ENCODE measurements at regions not wholly inside any gene's neighbourhood (a gene's known extent, or its start where the extent isn't known, plus 50 kb on each side); places are given as distances from the start of the nearest gene placed in this dataset.
A peak's percentile ranks its signal among the peaks of the same experiment; 100 is the strongest.
"Not testable (repeated sequence)": the region's sequence is repeated elsewhere in the genome, so short reads cannot be mapped to it uniquely, and the experiment has no call there.

- DNase-seq (ENCODE audit: low spot score) = peak; percentile 43
These were observed 89.8 kb downstream of the KATNIP start for GRCh38 chr16:27639561-27640276.

- DNase-seq (ENCODE audit: low spot score) = no peak
These were observed 90.3 kb downstream of the KATNIP start for GRCh38 chr16:27640277-27640600.

- no peak for DNase-seq (ENCODE audit: low spot score)
These were observed 91.3 kb downstream of the KATNIP start for GRCh38 chr16:27641260-27641659.

DNA sequence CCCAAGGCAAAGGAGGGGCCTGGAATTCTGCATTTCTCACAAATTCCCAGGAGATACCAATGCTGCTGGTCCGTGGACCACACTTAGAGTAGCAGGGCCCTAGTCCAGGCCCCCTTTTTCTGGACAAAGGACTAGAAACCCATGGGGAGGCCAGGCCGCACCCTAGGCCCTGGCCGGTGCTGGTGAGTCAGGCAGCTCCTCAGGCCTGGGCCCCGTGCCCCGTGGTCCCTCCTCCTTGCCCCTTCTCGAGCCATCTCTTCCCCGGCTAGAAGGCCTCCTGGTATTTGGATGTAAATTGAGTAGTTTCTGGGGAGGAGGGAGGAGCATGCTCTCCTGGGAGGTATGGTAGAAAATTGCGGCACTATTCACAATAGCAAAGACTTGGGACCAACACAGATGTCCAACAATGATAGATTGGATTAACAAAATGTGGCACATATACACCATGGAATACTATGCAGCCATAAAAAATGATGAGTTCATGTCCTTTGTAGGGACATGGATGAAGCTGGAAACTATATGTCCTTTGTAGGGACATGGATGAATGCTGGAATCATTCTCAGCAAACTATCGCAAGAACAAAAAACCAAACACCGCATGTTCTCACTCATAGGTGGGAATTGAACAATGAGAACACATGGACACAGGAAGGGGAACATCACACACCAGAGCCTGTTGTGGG, 91.9 kb downstream of the KATNIP start:
- DNase-seq (ENCODE audit: low spot score) = not testable (repeated sequence)

DNA sequence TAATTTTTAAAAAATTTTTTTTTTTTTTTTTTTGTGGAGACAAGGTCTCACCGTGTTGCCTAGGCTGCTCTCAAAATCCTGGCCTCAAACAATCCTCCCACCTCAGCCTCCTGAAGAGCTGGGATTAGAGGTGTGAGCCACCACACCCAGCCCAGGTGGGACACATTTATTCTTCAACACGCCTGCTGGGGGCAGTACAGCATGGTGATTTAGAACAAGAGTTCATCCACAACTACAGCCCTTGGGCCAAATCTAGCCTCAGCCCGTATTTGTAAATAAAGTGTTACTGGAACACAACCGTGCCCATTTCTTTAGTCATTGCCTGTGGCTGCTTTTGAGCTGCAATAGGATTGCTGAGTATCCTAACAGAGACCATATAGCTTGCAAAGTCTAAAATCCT, 92.8 kb downstream of the KATNIP start:
- no peak for DNase-seq (ENCODE audit: low spot score)

DNA sequence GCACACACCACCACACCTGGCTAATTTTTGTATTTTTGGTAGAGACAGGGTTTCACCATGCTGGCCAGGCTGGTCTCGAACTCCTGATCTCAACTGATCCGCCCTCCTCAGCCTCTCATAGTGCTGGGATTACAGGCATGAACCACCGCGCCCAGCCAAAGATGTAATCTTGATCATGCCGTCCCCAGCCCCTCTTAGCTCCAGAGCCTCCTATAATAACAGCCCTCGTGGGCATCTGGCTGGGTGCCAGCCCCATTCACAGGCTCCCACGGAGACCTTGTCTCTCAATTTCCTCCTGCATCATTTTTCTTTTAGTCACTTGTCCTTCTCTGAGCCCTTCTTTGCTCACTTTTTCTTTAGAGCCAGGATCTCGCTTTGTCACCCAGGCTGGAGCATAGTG, 94.2 kb downstream of the KATNIP start:
- DNase-seq (ENCODE audit: low spot score) = no peak

DNA sequence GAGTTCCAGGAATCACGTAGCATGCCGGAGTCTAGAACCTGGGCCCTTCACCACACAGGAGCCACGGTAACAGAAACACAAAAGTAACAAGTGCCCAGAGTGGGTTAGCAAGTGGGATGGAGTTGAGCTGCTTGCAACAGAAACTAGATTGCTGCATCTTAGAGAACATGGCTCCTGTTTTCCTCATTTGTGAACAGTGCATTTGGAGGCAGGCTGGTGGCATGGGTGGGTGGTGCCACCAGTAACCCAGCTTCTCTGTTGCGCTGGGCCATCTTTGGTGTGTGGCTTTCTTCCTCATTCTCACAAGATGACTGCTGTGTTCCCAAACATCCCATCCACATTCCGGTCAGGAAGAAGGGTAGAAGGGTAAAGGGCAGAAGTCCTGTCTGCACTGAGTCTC, 95.5 kb downstream of the KATNIP start:
- DNase-seq (ENCODE audit: low spot score) = no peak

- no peak for DNase-seq (ENCODE audit: low spot score)
These were observed 96.9 kb downstream of the KATNIP start for GRCh38 chr16:27646806-27647205.

DNA sequence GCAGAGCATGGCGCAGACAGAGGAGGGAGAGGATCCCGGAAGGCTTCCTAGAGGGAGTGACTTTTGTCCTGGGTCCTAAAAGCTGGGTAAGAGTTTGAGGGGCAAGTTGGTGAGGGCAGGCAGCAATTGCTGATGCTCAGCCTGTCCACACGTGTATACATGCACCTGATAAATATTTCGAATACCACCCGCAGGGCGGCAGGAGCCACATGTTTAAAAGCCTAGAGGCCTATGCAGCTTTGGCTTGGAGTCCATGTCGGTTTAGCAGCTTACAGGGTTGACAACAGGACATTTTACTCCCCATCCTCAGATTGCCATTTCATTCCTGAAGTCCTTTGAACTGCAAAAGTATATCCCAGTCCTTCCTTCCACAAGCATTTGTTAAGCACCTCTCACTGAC, 99.1 kb downstream of the KATNIP start:
- no peak for DNase-seq (ENCODE audit: low spot score)

DNA sequence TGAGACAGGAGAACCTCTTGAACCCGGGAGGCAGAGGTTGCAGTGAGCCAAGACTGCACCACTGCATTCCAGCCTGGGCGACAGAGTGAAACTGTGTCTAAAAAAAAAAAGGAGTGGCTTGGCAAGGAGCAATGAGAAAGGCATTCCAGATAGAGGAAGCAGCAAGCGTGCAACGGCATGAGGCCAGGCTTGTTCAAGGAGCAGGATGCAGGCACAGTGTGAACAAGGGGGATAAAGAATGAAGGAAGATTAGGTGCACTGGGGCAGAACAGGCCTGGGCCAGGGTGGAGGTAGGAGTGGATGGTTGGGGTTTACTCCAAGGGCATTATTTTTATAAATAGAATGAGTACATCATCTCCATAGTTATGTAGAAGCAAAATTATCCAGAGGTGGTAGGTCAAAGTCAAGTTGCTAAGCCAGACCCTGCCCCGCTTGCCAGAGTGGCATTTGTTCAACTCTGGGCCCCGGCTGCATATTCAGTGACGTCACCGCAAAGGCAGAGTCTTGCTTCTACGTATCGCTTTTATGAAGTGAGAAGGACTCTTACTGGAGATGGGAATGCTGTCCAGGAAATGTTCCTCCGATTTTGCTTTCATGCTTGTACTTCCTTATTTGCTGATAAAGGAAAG, 100.2 kb downstream of the KATNIP start:
- DNase-seq (ENCODE audit: low spot score) = no peak

GRCh38 chr16:27651301-27651700, 101.4 kb downstream of the KATNIP start:
- DNase-seq (ENCODE audit: low spot score) = no peak

DNA sequence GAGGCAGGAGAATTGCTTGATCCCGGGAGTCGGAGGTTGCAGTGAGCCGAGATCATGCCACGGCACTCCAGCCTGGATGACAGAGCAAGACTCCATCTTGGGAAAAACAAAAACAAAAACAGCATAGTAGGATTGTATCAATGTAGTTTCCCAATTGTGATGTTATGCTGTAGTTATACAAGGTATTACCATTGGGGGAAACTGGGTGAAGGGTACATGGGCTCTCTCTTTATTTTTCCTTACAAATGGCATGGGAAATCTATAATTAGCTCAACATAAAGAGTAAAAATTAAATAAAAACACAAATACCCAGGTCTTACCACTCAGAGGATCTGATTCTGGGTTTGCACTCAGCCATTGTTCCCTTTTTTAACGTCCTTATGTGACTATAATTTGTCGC, 107.9 kb downstream of the KATNIP start:
- no peak for DNase-seq (ENCODE audit: low spot score)

GRCh38 chr16:27660507-27660906, 110.6 kb downstream of the KATNIP start:
- no peak for DNase-seq (ENCODE audit: low spot score)

DNA sequence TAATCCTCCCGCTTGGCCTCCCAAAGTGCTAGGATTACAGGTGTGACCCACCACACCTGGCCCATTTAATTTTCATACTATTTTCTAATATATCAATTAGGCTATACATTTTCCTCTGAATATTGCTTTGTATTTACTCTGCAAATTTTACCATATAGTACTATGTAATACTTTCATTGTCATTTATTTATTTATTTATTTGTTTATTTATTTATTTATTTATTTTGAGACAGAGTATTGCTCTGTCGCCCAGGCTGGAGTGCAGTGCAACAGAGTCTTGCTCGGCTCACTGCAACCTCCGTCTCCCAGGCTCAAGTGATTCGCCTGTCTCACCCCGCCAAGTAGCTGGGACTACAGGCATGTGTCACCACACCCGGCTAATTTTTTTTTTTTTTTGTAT, 113.3 kb downstream of the KATNIP start:
- DNase-seq (ENCODE audit: low spot score) = not testable (repeated sequence)

DNA sequence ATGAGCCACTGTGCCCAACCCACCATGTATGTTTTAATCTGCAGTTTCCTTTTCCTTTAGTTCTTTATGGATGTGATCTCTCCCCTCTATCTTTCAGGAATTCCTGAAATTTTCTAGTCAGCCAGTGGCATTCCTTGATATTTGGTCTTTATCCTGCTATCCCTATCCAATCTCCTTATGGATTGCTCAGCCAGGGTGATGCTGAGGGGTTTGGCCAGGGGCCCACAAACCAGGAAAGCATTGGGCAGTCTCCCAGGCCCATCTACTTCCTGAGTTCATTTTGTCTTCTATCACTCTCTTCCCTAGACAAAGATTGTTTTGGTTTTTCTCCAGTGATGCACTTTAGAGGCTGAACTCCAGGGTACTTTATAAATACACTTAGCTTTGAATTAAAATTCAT, 115.9 kb downstream of the KATNIP start:
- DNase-seq (ENCODE audit: low spot score) = no peak

DNA sequence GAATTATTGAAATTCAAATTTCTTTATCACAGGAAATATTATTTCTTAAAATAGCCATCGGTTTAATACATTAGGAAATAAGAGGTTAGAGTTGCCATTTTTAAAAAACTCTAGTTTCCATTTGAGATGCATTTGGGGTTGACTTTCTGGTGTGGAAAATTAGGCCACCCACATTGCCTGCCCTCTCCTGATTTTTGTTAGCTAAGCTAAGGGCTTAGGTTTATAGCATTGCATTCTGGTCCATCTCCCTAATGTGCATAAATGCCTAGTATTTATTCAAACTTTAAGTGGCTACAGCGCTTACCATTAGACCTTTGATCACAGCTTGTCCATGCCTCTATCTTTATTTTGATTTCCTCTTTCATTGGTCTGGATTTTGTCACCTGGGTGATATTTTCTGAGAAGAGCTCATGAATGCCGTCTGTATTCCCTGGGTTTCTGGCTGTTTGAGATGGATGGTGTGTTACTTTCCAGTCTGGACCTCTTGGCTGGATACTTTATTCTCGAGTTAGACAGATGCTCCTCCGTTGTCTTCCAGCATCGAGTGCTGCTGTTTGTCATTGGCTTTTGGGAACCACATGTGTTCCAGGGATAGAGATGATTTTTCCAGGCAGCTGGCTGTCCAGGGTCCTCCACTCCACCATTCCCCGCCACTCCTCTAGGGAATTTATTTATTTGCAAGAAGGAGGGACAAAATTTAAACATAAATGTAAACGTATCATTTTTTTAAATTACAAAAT, 120.3 kb downstream of the KATNIP start:
- DNase-seq (ENCODE audit: low spot score) = no peak

DNA sequence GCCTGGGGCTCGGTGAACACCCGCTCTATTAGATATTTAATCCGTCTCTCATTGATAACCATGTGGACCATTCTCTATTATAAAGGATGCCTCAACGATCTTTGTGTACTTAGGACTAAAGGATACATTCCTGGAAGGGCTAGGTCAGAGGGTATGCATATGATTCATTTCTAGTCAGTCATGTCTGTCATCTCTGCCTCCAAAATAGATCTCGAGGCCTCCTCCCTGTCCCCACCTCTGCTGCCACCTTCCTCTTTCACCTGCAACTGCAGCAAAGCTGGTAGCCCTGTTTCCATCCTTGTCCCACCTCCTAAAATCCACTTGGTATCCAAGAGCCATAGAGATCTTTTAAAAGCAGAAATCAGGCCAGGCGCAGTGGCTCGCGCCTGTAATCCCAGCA, 121.5 kb downstream of the KATNIP start:
- DNase-seq (ENCODE audit: low spot score) = no peak

DNA sequence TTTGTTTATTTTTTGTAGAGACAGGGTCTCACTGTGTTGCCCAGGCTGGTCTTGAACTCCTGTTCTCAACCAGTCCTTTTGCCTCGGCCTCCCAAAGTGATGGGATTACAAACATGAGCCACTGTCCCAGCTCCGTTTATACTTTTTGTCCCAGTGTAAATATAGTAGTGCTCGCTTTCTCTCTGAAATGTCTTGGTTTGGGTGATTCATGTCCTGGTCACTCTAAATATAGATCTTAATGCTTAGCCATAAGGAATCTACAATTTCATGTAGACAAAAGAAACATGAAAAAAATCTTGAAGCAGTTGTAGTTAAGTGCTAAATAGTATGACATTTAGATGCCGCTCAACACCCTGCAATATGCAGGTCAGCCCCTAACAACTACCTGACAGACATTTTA, 126.9 kb downstream of the KATNIP start:
- no peak for DNase-seq (ENCODE audit: low spot score)

DNA sequence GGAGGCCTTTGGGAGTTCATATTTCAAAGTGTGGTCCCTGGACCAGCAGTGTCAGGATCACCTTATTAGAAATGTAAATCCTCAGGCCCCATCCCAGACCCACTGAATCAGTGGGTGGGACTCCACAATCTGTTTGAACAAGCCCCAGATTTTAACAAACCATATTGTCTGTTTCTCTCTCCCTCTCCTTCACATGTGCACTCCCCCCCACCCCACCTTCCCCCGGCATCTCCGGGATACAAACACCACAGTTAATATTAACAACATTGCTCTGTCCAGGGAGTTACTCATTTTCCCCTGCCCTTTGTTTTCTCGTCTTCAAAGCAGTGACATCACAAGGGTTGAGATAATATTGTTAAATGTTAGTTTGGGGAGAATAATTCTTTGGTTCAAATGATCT, 127.3 kb downstream of the KATNIP start:
- DNase-seq (ENCODE audit: low spot score) = no peak

GRCh38 chr16:27678955-27679354, 129.0 kb downstream of the KATNIP start:
- no peak for DNase-seq (ENCODE audit: low spot score)

DNA sequence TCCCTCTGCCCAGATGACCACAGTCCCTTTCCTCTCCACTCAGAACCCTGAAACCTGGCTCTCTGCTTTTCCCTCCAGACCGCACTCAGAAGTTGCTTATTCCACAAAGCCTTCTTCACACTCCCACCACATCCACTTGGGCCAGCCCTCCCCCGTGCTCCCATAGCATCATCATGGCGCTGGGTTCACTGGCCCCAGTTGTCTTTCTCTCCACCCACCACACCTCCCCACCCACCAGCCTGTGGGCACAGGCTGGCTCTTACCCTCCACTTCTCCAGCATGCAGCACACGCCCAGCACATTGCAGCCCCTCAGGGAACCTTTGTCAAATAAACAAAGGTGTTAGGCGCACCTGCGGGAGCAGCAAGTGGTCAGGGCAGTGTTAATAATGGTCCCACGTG, 130.0 kb downstream of the KATNIP start:
- no peak for DNase-seq (ENCODE audit: low spot score)

GRCh38 chr16:27681681-27682080, 131.7 kb downstream of the KATNIP start:
- DNase-seq (ENCODE audit: low spot score) = no peak

DNA sequence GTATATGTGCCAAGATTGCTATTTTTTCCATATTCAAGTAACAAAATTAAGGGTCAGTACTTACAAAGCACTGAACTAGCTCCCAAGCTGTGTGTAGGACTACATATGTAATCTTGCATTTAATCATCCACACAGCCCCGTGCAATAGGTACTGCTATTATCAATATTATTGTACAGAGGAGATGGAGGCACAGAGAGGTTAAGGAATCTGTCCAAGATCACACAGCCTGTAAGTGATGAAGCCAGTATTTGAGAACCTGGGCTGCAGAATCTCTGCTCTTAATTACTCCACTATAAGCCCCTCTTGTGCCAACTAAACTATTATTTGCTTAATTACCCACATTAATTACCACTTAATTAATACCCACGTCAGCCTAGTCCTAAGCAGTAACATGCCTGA, 134.1 kb downstream of the KATNIP start:
- DNase-seq (ENCODE audit: low spot score) = no peak

Measured in globus pallidus (tissue), 1 donor.